Neural cell (in vitro differentiated cells): ENCODE measurements at regions not wholly inside any gene's neighbourhood (a gene's known extent, or its start where the extent isn't known, plus 50 kb on each side); places are given as distances from the start of the nearest gene placed in this dataset.

Experiments
- EP300 ChIP-seq: fragments of 450-650 bp; conservative IDR thresholded peaks from 2 replicates; pipeline ENCODE4 v1.6.1; 2014; ENCODE audit warnings: antibody characterized with exemption, mild to moderate bottlenecking, moderate library complexity; ENCODE audit not compliant: poor library complexity, severe bottlenecking
- TF ChIP-seq, protein P1 (sequence below): fragments of 450-650 bp; IDR thresholded peaks from 2 replicates; pipeline ENCODE4 v1.5.1; 2014; ENCODE audit warnings: antibody characterized with exemption, mild to moderate bottlenecking, moderate library complexity; ENCODE audit not compliant: poor library complexity, severe bottlenecking
- TF ChIP-seq, protein P2 (sequence below): IDR thresholded peaks from 2 replicates; pipeline ENCODE4 v1.6.1; 2012; ENCODE audit warnings: borderline replicate concordance

DNA sequence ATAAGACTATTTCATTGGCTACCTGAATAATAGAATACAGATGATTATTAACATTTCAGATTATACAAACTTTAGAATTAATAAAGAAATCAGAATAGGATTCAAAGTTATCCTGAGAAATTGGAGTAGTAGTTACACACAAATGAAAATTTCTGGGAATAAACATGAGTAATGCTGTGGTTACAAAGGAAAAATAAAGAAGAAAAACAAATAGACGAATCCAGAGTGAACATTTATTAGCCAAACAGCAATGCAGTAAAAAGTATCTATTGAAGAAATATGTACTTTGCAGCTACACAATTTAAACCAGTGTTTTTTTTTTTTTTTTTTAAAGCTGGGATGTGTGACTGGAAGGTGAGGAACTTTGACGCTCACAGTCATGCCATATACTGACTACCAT lies 1159.2 kb downstream of the TUSC7 start:
- TF ChIP-seq EP300 = no peak
- TF ChIP-seq, protein P1, sequence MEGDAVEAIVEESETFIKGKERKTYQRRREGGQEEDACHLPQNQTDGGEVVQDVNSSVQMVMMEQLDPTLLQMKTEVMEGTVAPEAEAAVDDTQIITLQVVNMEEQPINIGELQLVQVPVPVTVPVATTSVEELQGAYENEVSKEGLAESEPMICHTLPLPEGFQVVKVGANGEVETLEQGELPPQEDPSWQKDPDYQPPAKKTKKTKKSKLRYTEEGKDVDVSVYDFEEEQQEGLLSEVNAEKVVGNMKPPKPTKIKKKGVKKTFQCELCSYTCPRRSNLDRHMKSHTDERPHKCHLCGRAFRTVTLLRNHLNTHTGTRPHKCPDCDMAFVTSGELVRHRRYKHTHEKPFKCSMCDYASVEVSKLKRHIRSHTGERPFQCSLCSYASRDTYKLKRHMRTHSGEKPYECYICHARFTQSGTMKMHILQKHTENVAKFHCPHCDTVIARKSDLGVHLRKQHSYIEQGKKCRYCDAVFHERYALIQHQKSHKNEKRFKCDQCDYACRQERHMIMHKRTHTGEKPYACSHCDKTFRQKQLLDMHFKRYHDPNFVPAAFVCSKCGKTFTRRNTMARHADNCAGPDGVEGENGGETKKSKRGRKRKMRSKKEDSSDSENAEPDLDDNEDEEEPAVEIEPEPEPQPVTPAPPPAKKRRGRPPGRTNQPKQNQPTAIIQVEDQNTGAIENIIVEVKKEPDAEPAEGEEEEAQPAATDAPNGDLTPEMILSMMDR = no peak
- TF ChIP-seq, protein P2, sequence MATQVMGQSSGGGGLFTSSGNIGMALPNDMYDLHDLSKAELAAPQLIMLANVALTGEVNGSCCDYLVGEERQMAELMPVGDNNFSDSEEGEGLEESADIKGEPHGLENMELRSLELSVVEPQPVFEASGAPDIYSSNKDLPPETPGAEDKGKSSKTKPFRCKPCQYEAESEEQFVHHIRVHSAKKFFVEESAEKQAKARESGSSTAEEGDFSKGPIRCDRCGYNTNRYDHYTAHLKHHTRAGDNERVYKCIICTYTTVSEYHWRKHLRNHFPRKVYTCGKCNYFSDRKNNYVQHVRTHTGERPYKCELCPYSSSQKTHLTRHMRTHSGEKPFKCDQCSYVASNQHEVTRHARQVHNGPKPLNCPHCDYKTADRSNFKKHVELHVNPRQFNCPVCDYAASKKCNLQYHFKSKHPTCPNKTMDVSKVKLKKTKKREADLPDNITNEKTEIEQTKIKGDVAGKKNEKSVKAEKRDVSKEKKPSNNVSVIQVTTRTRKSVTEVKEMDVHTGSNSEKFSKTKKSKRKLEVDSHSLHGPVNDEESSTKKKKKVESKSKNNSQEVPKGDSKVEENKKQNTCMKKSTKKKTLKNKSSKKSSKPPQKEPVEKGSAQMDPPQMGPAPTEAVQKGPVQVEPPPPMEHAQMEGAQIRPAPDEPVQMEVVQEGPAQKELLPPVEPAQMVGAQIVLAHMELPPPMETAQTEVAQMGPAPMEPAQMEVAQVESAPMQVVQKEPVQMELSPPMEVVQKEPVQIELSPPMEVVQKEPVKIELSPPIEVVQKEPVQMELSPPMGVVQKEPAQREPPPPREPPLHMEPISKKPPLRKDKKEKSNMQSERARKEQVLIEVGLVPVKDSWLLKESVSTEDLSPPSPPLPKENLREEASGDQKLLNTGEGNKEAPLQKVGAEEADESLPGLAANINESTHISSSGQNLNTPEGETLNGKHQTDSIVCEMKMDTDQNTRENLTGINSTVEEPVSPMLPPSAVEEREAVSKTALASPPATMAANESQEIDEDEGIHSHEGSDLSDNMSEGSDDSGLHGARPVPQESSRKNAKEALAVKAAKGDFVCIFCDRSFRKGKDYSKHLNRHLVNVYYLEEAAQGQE = no peak
